ENCODE measurements at regions not wholly inside any gene's neighbourhood (a gene's known extent, or its start where the extent isn't known, plus 50 kb on each side); places are given as distances from the start of the nearest gene placed in this dataset.

DNA sequence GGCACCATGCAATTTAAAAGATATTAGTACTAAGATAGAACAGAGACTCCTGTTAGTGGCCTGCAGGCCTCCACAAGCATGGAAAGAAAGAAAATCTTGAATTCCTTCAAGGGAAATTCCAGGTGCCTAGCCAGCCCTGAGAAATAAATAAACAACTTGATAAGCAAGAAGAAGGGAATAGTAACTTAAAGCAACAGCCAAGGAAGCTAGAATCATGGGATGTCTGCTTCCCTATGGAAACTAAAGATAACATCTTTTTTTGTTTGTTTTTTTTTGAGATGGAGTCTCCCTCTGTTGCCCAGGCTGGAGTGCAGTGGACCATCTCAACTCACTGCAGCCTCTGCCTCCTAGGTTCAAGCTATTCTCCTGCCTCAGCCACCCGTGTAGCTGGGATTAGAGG, 128.6 kb downstream of the SKIDA1 start:
- H3K79me2 ChIP-seq (replicated peaks; ENCODE audit: insufficient read depth, low read length) = no peaks in the 10 kb centered on the region
- H3K9ac ChIP-seq (ENCODE audit: low read length) = no peak overlapping the region
- no peaks in the 10 kb centered on the region for H3K9me2 ChIP-seq (ENCODE audit: insufficient read depth, low read length)
- H3K9me3 ChIP-seq (ENCODE audit: low read length) = no peaks in the 10 kb centered on the region
- no peak overlapping the region for H2AFZ ChIP-seq (ENCODE audit: low read depth, low read length)
- H3K27me3 ChIP-seq (ENCODE audit: insufficient read depth, low read depth, low read length) = no peaks in the 10 kb centered on the region
- no peak overlapping the region for H3K4me3 ChIP-seq (ENCODE audit: low read length)
- H3K27ac ChIP-seq (ENCODE audit: low read length) = no peak overlapping the region
- H3F3A ChIP-seq (ENCODE audit: insufficient read depth, low read length, poor library complexity, severe bottlenecking) = no peaks in the 10 kb centered on the region
- no peak overlapping the region for H3K4me2 ChIP-seq (ENCODE audit: low read length)
- no peaks in the 10 kb centered on the region for H4K20me1 ChIP-seq (ENCODE audit: insufficient read depth)
- TF ChIP-seq, protein P1, sequence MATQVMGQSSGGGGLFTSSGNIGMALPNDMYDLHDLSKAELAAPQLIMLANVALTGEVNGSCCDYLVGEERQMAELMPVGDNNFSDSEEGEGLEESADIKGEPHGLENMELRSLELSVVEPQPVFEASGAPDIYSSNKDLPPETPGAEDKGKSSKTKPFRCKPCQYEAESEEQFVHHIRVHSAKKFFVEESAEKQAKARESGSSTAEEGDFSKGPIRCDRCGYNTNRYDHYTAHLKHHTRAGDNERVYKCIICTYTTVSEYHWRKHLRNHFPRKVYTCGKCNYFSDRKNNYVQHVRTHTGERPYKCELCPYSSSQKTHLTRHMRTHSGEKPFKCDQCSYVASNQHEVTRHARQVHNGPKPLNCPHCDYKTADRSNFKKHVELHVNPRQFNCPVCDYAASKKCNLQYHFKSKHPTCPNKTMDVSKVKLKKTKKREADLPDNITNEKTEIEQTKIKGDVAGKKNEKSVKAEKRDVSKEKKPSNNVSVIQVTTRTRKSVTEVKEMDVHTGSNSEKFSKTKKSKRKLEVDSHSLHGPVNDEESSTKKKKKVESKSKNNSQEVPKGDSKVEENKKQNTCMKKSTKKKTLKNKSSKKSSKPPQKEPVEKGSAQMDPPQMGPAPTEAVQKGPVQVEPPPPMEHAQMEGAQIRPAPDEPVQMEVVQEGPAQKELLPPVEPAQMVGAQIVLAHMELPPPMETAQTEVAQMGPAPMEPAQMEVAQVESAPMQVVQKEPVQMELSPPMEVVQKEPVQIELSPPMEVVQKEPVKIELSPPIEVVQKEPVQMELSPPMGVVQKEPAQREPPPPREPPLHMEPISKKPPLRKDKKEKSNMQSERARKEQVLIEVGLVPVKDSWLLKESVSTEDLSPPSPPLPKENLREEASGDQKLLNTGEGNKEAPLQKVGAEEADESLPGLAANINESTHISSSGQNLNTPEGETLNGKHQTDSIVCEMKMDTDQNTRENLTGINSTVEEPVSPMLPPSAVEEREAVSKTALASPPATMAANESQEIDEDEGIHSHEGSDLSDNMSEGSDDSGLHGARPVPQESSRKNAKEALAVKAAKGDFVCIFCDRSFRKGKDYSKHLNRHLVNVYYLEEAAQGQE (IDR thresholded peaks at IDR 0.05; ENCODE audit: borderline replicate concordance) = no peak
- TF ChIP-seq TAF1 (IDR thresholded peaks at IDR 0.05; ENCODE audit: low read depth) (no peak), POLR2AphosphoS5 (IDR thresholded peaks at IDR 0.05) (no peak), MXI1 (conservative IDR thresholded peaks at IDR 0.05; ENCODE audit: poor library complexity, severe bottlenecking) (no peak), SMC3 (conservative IDR thresholded peaks at IDR 0.05; ENCODE audit: poor library complexity) (no peak), EP300 (conservative IDR thresholded peaks at IDR 0.05; ENCODE audit: poor library complexity, severe bottlenecking) (no peak), RAD21 (conservative IDR thresholded peaks at IDR 0.05) (no peak), EZH2 (IDR thresholded peaks at IDR 0.05; ENCODE audit: borderline replicate concordance, insufficient read depth, low read length, poor library complexity, severe bottlenecking) (no peak)
- TF ChIP-seq, protein P2, sequence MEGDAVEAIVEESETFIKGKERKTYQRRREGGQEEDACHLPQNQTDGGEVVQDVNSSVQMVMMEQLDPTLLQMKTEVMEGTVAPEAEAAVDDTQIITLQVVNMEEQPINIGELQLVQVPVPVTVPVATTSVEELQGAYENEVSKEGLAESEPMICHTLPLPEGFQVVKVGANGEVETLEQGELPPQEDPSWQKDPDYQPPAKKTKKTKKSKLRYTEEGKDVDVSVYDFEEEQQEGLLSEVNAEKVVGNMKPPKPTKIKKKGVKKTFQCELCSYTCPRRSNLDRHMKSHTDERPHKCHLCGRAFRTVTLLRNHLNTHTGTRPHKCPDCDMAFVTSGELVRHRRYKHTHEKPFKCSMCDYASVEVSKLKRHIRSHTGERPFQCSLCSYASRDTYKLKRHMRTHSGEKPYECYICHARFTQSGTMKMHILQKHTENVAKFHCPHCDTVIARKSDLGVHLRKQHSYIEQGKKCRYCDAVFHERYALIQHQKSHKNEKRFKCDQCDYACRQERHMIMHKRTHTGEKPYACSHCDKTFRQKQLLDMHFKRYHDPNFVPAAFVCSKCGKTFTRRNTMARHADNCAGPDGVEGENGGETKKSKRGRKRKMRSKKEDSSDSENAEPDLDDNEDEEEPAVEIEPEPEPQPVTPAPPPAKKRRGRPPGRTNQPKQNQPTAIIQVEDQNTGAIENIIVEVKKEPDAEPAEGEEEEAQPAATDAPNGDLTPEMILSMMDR (IDR thresholded peaks at IDR 0.05; ENCODE audit: poor library complexity, severe bottlenecking) = no peak
- no peaks in the 10 kb centered on the region for H3K36me3 ChIP-seq (ENCODE audit: insufficient read depth, low read length)

DNA sequence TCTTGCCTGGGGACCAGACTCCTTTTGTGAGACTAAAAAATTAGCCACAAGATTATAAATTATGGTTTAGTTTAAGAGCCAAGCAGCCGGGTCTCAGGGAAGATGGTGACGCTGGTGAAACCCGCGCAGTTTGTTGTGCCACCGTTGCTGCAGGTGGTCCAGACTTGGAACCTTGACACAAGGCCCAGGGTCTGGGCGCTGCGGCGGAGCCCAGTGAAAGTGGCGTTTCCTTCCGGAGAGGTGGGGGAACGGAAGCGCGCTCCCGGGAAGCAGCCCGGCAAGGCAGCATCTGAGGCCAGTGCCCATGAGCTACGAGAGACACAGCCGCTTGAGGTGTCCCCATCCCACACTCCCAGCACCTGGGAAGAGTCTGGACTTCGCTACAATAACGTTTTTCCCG, 131.6 kb downstream of the SKIDA1 start:
- Histone ChIP-seq H3K79me2 (replicated peaks; ENCODE audit: insufficient read depth, low read length) (no peaks in the 10 kb centered on the region), H3K27ac (ENCODE audit: low read length) (no peak overlapping the region), H3K9me3 (ENCODE audit: low read length) (no peaks in the 10 kb centered on the region), H3K4me3 (ENCODE audit: low read length) (no peak overlapping the region), H3K36me3 (ENCODE audit: insufficient read depth, low read length) (no peaks in the 10 kb centered on the region), H3K9me2 (ENCODE audit: insufficient read depth, low read length) (no peaks in the 10 kb centered on the region), H3K27me3 (ENCODE audit: insufficient read depth, low read depth, low read length) (no peaks in the 10 kb centered on the region), H4K20me1 (ENCODE audit: insufficient read depth) (no peaks in the 10 kb centered on the region), H2AFZ (ENCODE audit: low read depth, low read length) (no peak overlapping the region), H3K4me2 (ENCODE audit: low read length) (no peak overlapping the region), H3K9ac (ENCODE audit: low read length) (no peak overlapping the region), H3F3A (ENCODE audit: insufficient read depth, low read length, poor library complexity, severe bottlenecking) (no peaks in the 10 kb centered on the region)
- TF ChIP-seq EZH2 (IDR thresholded peaks at IDR 0.05; ENCODE audit: borderline replicate concordance, insufficient read depth, low read length, poor library complexity, severe bottlenecking) (no peak), RAD21 (conservative IDR thresholded peaks at IDR 0.05) (no peak), TAF1 (IDR thresholded peaks at IDR 0.05; ENCODE audit: low read depth) (no peak), POLR2AphosphoS5 (IDR thresholded peaks at IDR 0.05) (no peak), MXI1 (conservative IDR thresholded peaks at IDR 0.05; ENCODE audit: poor library complexity, severe bottlenecking) (no peak), EP300 (conservative IDR thresholded peaks at IDR 0.05; ENCODE audit: poor library complexity, severe bottlenecking) (no peak), SMC3 (conservative IDR thresholded peaks at IDR 0.05; ENCODE audit: poor library complexity) (no peak)
- TF ChIP-seq, protein P2 (IDR thresholded peaks at IDR 0.05; ENCODE audit: poor library complexity, severe bottlenecking) = no peak
- TF ChIP-seq, protein P1 (IDR thresholded peaks at IDR 0.05; ENCODE audit: borderline replicate concordance) = no peak
